Stimulated activated CD4-positive, alpha-beta T cell treated with anti-CD3 and anti-CD28 coated beads, Interleukin-2, amount 100 ng/mL, for 4 hours (primary cell): ENCODE measurements at regions not wholly inside any gene's neighbourhood (a gene's known extent, or its start where the extent isn't known, plus 50 kb on each side); places are given as distances from the start of the nearest gene placed in this dataset.

Experiments
- DNase-seq: peaks from one replicate; pipeline ENCODE4 v3.0.0-alpha.2; 2020; ENCODE audit warnings: low read depth

- DNase-seq, result no peak
Observed at GRCh38 chr1:29505532-29506220, 269.4 kb downstream of the PTPRU start.

- DNase-seq, result no peak
Observed at GRCh38 chr1:29504709-29505410, 268.5 kb downstream of the PTPRU start.

- no peak for DNase-seq
Observed at GRCh38 chr1:29504196-29504595, 267.9 kb downstream of the PTPRU start.

GRCh38 chr1:29502911-29503840, 266.9 kb downstream of the PTPRU start:
- DNase-seq, result no peak

- DNase-seq, result no peak
Observed at GRCh38 chr1:29502225-29502910, 266.0 kb downstream of the PTPRU start.

- DNase-seq, result no peak
Observed at GRCh38 chr1:29501227-29501976, 265.1 kb downstream of the PTPRU start.

GRCh38 chr1:29500651-29501050, 264.3 kb downstream of the PTPRU start:
- DNase-seq, result no peak

- DNase-seq, result no peak
Observed at GRCh38 chr1:29500041-29500440, 263.7 kb downstream of the PTPRU start.

GRCh38 chr1:29499104-29499650, 262.9 kb downstream of the PTPRU start:
- DNase-seq, result no peak

GRCh38 chr1:29498126-29499103, 262.1 kb downstream of the PTPRU start:
- no peak for DNase-seq

GRCh38 chr1:29497395-29498125, 261.2 kb downstream of the PTPRU start:
- no peak for DNase-seq

GRCh38 chr1:29496701-29497100, 260.4 kb downstream of the PTPRU start:
- DNase-seq, result no peak

GRCh38 chr1:29490204-29490934, 254.0 kb downstream of the PTPRU start:
- no peak for DNase-seq

GRCh38 chr1:29489471-29489870, 253.1 kb downstream of the PTPRU start:
- no peak for DNase-seq

GRCh38 chr1:29488794-29489311, 252.5 kb downstream of the PTPRU start:
- DNase-seq, result no peak

GRCh38 chr1:29488086-29488793, 251.9 kb downstream of the PTPRU start:
- DNase-seq, result no peak

GRCh38 chr1:29487291-29487690, 251.0 kb downstream of the PTPRU start:
- DNase-seq, result no peak
